Glutamatergic neuron (in vitro differentiated cells): ENCODE measurements at regions not wholly inside any gene's neighbourhood (a gene's known extent, or its start where the extent isn't known, plus 50 kb on each side); places are given as distances from the start of the nearest gene placed in this dataset.

Source experiments
- DNase-seq: peaks from one replicate; pipeline ENCODE4 v3.0.0; 2022
- H3K27ac Mint-ChIP-seq: one replicate; pipeline ENCODE4 v1.8.0; 2020; ENCODE audit warnings: mild to moderate bottlenecking, mixed read lengths, inconsistent platforms; ENCODE audit not compliant: unreplicated experiment
- H3K27me3 Mint-ChIP-seq: one replicate; pipeline ENCODE4 v1.8.0; 2020; ENCODE audit warnings: mild to moderate bottlenecking, moderate library complexity, mixed read lengths, inconsistent platforms; ENCODE audit not compliant: unreplicated experiment
- H3K36me3 Mint-ChIP-seq: one replicate; pipeline ENCODE4 v1.8.0; 2020; ENCODE audit warnings: mild to moderate bottlenecking, mixed read lengths, inconsistent platforms; ENCODE audit not compliant: unreplicated experiment
- H3K4me1 Mint-ChIP-seq: one replicate; pipeline ENCODE4 v1.8.0; 2020; ENCODE audit warnings: mild to moderate bottlenecking, low read depth, mixed read lengths, inconsistent platforms; ENCODE audit not compliant: unreplicated experiment
- H3K4me3 Mint-ChIP-seq: one replicate; pipeline ENCODE4 v1.8.0; 2020; ENCODE audit warnings: mild to moderate bottlenecking, mixed read lengths, inconsistent platforms; ENCODE audit not compliant: unreplicated experiment
- H3K9me3 Mint-ChIP-seq: one replicate; pipeline ENCODE4 v1.8.0; 2020; ENCODE audit warnings: mild to moderate bottlenecking, moderate library complexity, mixed read lengths, inconsistent platforms; ENCODE audit not compliant: unreplicated experiment
- TF ChIP-seq, protein P1 (sequence below): fragments of 200-600 bp; sonication (generic); IDR thresholded peaks from one replicate; pipeline ENCODE4 v1.5.0; 2021; ENCODE audit not compliant: partially characterized antibody, unreplicated experiment

DNA sequence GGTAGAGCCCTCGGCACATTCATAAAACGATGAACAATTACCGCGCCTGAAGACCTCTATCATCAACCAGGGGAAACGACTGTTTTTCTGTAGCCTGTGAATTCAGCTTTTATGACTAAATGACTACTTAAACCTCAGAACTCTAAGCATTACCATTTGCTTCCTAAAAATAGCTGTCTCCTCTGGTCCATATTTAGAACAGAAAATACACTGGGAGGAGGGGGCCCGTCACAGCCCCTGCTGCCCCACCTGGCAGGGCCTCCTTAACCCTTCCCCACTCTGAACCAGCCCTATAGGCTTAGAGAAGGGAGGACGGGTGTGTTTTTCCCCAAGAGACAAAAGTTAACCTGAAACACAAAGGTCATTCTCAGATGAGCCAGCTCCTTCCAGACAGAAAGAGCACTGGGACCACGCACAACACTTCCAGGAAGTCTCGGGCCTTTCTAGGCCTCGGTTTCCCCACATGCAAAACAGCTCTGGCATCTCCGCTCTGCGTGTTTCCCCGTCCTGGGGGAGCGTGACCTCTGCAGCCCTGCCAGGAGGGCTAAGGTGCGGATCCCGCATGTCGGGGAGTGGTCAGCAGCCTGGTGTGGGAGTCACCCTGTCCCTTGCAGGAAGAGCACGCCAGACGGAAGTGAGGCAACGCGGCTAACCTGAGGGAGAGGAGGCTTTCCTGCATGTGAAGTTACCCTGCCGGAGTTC, 193.9 kb downstream of the DLL1 start:
- TF ChIP-seq, protein P1, sequence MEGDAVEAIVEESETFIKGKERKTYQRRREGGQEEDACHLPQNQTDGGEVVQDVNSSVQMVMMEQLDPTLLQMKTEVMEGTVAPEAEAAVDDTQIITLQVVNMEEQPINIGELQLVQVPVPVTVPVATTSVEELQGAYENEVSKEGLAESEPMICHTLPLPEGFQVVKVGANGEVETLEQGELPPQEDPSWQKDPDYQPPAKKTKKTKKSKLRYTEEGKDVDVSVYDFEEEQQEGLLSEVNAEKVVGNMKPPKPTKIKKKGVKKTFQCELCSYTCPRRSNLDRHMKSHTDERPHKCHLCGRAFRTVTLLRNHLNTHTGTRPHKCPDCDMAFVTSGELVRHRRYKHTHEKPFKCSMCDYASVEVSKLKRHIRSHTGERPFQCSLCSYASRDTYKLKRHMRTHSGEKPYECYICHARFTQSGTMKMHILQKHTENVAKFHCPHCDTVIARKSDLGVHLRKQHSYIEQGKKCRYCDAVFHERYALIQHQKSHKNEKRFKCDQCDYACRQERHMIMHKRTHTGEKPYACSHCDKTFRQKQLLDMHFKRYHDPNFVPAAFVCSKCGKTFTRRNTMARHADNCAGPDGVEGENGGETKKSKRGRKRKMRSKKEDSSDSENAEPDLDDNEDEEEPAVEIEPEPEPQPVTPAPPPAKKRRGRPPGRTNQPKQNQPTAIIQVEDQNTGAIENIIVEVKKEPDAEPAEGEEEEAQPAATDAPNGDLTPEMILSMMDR = no peak
- Mint-ChIP-seq H3K4me1 (peaks cover 21% of the 10 kb centered on the region), H3K4me3 (no peak overlapping the region), H3K27ac (no peak overlapping the region), H3K9me3 (peaks cover 2% of the 10 kb centered on the region), H3K36me3 (no peaks in the 10 kb centered on the region), H3K27me3 (peaks cover 7% of the 10 kb centered on the region)
- DNase-seq = no peak

DNA sequence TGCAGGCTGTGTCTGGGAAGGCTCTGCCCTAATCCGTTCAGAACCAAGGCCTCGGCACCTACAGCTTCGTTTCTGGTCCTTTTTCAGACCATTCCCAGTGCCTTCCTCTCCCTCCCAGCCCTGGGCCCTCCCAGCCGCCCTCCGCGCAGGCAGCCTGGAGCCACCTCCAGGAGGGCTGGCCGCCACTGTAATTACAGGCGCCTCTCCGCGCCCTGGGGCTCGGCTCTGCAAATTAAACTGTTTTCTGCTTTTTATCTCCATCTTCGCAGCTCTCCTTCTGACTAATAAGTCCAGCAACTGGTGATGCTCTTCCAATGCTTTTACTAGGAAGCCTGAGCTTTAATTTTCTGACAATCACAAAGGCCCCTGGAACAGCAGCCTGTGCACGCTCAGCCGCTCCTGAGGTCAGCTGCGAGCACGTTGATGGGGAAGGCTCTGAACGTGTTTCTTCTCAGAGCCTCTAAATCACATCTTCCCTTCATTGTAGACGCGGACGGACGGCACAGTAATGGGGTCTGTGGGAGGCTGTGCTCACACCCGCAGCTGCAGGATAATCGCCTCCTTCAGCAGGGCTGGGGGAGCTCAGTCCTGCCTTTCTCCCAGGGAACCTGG, 194.6 kb downstream of the DLL1 start:
- DNase-seq = no peak
- Mint-ChIP-seq H3K9me3 (peaks cover 2% of the 10 kb centered on the region), H3K4me3 (peak overlapping the region; percentile 47)

DNA sequence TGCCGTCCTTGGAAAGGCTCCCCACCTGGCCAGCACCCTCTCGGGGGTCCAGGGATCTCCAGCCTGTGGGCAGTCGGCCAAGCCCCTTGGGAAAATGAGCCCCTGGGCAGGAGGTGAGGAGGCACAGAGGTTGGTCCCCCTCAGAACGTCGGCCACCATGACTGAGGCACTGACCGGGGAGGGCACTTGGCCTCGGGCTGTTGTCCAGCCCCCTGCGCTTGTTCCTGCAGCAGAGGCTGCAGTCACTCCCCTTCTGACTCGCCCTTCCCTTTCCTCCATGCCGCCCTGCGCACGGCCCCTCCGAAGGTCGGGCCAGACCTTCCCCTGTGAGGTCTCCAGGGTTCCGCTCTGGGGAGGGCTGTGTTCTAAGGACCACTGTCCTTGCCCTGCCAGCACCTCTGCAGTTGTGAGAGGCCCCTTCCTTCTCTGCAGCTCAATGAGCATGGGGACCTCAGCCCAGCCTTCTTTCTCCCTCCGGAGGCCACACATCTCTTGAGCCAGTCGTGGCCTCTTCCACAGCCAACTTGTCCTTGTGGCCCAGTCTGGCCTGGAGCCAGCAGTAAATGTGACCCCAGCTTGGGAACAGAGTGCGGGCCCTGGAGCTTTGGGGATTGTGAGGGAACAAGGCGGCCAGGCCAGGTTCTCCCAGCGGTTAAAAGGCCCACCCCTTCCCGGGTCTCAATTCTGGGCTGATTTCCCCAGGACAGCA, 195.5 kb downstream of the DLL1 start:
- Mint-ChIP-seq H3K27ac (no peak overlapping the region), H3K36me3 (no peaks in the 10 kb centered on the region), H3K9me3 (peaks cover 2% of the 10 kb centered on the region)

More for the DNA sequence above, 194.6 kb downstream of the DLL1 start:
- TF ChIP-seq, protein P1 = no peak
- H3K27ac Mint-ChIP-seq = no peak overlapping the region
- peaks cover 6% of the 10 kb centered on the region for H3K27me3 Mint-ChIP-seq
- H3K4me1 Mint-ChIP-seq = peaks cover 18% of the 10 kb centered on the region
- H3K36me3 Mint-ChIP-seq = no peaks in the 10 kb centered on the region

DNA sequence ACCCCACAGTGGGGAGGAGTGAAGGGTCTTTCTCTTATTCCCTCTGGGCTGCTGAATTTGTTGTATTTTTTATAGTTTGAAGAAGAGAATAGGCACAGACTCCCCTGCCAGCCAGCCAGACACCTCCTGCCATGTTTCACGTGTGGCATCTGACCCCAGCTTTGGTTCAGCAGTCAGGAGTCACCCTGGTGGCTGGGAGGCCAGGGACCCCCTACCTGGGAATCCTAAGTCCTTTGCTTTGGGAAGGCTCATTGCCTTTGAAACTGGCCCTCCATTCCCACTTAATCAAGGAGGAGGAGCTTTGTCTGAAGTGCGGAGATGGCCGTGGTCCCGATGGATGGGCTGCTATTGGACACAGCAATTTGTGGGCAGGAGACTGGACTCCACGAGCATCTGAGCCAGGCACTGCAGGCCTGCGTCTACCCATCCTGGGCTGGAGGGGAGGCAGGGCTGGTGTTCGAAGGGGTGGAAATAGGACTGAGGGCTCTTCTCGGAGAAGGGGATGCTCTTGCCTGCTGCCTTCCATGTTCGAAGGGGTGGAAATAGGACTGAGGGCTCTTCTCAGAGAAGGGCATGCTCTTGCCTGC, 196.1 kb downstream of the DLL1 start:
- no peaks in the 10 kb centered on the region for H3K36me3 Mint-ChIP-seq
- H3K4me3 Mint-ChIP-seq = no peak overlapping the region
- no peak overlapping the region for H3K27ac Mint-ChIP-seq
- H3K4me1 Mint-ChIP-seq = peaks cover 19% of the 10 kb centered on the region
- peaks cover 2% of the 10 kb centered on the region for H3K27me3 Mint-ChIP-seq
- no peak for DNase-seq
- TF ChIP-seq, protein P1 = no peak
- H3K9me3 Mint-ChIP-seq = peaks cover 4% of the 10 kb centered on the region

More for the DNA sequence above, 195.5 kb downstream of the DLL1 start:
- TF ChIP-seq, protein P1 = no peak
- DNase-seq = no peak
- Mint-ChIP-seq H3K4me3 (no peak overlapping the region), H3K27me3 (peaks cover 4% of the 10 kb centered on the region), H3K4me1 (peaks cover 18% of the 10 kb centered on the region)
